ENCODE measurements at regions not wholly inside any gene's neighbourhood (a gene's known extent, or its start where the extent isn't known, plus 50 kb on each side); places are given as distances from the start of the nearest gene placed in this dataset.

DNA sequence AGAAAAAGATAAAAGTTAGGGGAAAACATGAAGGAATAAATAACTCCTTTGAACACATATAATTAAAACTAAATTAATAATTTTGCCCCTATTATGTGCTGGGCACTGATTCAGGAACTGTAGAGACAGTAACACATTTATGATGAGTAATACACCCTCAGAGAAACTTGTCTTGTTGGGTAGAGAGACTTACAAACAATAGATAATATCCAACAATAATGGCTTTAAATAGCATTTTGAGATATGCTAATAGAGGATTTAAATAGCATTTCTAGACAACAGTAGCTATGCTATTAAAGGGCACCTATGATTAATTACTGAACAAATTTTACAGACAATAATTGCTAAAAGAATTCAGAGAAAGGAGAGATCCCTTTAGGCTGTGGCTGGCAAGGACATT, 455.5 kb downstream of the NUF2 start:
- peaks cover 4% of the 10 kb centered on the region for H3K9me3 ChIP-seq
- Mint-ChIP-seq H3K9me3 (peaks cover 13 to 31% (median 21%) of the 10 kb centered on the region in 3 donors), H3K36me3 (no peaks in the 10 kb centered on the region), H3K27me3 (no peaks in the 10 kb centered on the region), H3K4me3 (no peak overlapping the region), H3K4me1 (no peaks in the 10 kb centered on the region), H3K27ac (no peak overlapping the region)
- H3K36me3 ChIP-seq (ENCODE audit: control insufficient read depth in 2 of 2, extremely low read depth in 1 of 2, insufficient read depth in 1 of 2, low read length in 1 of 2): no peaks in the 10 kb centered on the region
- ChIA-PET POLR2A (no interaction called here), CTCF (no interaction called here)
- no peak for ATAC-seq (replicated peaks in 1 of 4)
- DNase-seq: no peak
- no peaks in the 10 kb centered on the region for H3K4me1 ChIP-seq (ENCODE audit: control insufficient read depth in 1 of 2, extremely low read depth in 1 of 2, insufficient read depth in 2 of 2, low read length in 2 of 2)
- H3K27me3 ChIP-seq (replicated peaks in 1 of 2; ENCODE audit: control insufficient read depth in 2 of 2, extremely low read depth in 1 of 2, insufficient read depth in 2 of 2, low read length in 1 of 2): no peaks in the 10 kb centered on the region
- H3K27ac ChIP-seq (ENCODE audit: low read length): no peak overlapping the region
- no peak overlapping the region for H3K4me3 ChIP-seq (ENCODE audit: control insufficient read depth in 1 of 2, extremely low read depth in 1 of 2, low read length in 1 of 2)

DNA sequence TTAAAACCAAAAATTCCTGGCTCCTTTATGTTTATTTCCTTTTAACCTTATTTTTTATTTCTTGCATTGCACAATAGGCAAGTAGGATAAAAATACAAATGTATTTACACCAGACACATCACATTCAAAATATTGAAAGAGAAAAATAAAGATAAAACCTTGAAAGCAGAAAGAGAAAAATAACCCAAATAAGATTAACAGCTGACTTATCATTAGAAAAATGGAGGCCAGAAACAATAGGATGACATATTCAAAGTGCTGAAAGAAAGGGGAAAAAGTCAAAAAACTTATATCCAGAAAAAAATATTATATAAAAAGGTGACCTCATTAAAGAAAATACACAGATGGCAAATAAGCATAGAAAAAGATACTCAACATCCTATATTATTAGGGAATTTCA, 459.4 kb downstream of the NUF2 start:
- Histone ChIP-seq H3K9me3 (peaks cover 4% of the 10 kb centered on the region), H3K27me3 (replicated peaks in 1 of 2; ENCODE audit: control insufficient read depth in 2 of 2, extremely low read depth in 1 of 2, insufficient read depth in 2 of 2, low read length in 1 of 2) (no peaks in the 10 kb centered on the region), H3K36me3 (ENCODE audit: control insufficient read depth in 2 of 2, extremely low read depth in 1 of 2, insufficient read depth in 1 of 2, low read length in 1 of 2) (no peaks in the 10 kb centered on the region), H3K27ac (ENCODE audit: low read length) (no peak overlapping the region), H3K4me1 (ENCODE audit: control insufficient read depth in 1 of 2, extremely low read depth in 1 of 2, insufficient read depth in 2 of 2, low read length in 2 of 2) (no peaks in the 10 kb centered on the region), H3K4me3 (ENCODE audit: control insufficient read depth in 1 of 2, extremely low read depth in 1 of 2, low read length in 1 of 2) (no peak overlapping the region)
- Mint-ChIP-seq H3K9me3 (peaks cover 3 to 28% (median 18%) of the 10 kb centered on the region in 3 donors), H3K4me3 (no peak overlapping the region), H3K36me3 (no peaks in the 10 kb centered on the region), H3K27me3 (no peaks in the 10 kb centered on the region), H3K4me1 (no peaks in the 10 kb centered on the region), H3K27ac (no peak overlapping the region)
- CTCF ChIA-PET: no interaction called here
- no peak for DNase-seq
- ATAC-seq (replicated peaks in 1 of 4): no peak
- POLR2A ChIA-PET: no interaction called here

DNA sequence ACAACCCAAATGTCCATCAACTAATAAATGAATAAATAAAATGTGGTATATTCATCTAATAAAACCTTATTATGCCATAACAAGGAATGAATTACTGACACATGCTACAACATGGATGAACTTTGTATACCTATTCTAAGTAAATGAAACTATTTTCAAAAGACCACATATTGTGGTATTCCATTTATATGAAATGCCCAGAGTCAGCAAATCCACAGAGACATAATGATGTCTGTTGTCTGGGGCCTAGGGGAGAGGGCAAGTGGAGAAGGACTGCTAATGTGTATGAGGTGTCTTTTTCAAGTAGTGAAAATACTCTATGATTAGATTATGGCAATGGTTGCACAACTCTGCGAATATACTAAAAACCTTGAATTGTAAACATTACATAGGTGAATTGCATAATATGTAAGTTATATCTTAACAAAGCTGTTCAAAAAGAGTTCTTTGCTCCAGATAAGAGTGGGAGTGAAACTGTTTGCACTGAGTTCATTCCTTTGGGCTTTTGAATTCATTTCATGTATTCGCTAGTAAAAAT, 464.2 kb downstream of the NUF2 start:
- H3K9me3 Mint-ChIP-seq: peaks cover 5 to 12% (median 11%) of the 10 kb centered on the region in 3 donors
- ATAC-seq (replicated peaks in 1 of 4) (no peak), DNase-seq (no peak)
- no peak overlapping the region for H3K4me3 ChIP-seq (ENCODE audit: control insufficient read depth in 1 of 2, extremely low read depth in 1 of 2, low read length in 1 of 2)
- H3K4me1 Mint-ChIP-seq: no peaks in the 10 kb centered on the region
- ChIA-PET CTCF (no interaction called here), POLR2A (interaction anchor here in 1 of 2 donors (0.5 to 1.1 kb wide), 2 partner anchors 10 to 87 kb away, joined by 3 to 4 read pairs; no protein-coding TSS in a partner anchor)
- no peak overlapping the region for H3K4me3 Mint-ChIP-seq
- H3K36me3 Mint-ChIP-seq: no peaks in the 10 kb centered on the region
- no peaks in the 10 kb centered on the region for H3K27me3 Mint-ChIP-seq
- H3K9me3 ChIP-seq: no peaks in the 10 kb centered on the region
- WGBS (ENCODE audit: insufficient coverage): 100% methylated on average over 1 of the region's 2 CpGs
- no peak overlapping the region for H3K27ac ChIP-seq (ENCODE audit: low read length)
- H3K27me3 ChIP-seq (replicated peaks in 1 of 2; ENCODE audit: control insufficient read depth in 2 of 2, extremely low read depth in 1 of 2, insufficient read depth in 2 of 2, low read length in 1 of 2): no peaks in the 10 kb centered on the region
- no peaks in the 10 kb centered on the region for H3K36me3 ChIP-seq (ENCODE audit: control insufficient read depth in 2 of 2, extremely low read depth in 1 of 2, insufficient read depth in 1 of 2, low read length in 1 of 2)
- no peaks in the 10 kb centered on the region for H3K4me1 ChIP-seq (ENCODE audit: control insufficient read depth in 1 of 2, extremely low read depth in 1 of 2, insufficient read depth in 2 of 2, low read length in 2 of 2)
- no peak overlapping the region for H3K27ac Mint-ChIP-seq

DNA sequence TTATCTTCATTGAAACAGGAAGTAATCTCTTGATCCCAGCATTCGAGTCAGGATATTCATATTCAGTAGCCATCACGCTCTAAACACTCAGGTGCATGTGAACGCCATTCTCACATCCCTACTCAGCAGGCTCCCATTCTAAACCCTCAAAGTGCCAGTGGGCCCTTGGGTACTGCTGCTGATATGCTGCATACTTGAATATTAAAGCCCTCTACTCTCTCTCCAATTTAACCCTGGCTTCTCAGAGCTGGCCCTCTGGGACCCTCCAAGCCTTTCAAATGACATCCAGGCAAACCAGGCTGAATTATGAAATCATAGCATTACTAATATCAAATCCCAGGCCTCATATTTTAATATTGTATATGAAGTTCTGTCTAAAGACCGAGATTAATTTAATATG, 468.2 kb downstream of the NUF2 start:
- Mint-ChIP-seq H3K27me3 (no peaks in the 10 kb centered on the region), H3K4me1 (no peaks in the 10 kb centered on the region), H3K9me3 (peaks cover 13 to 14% (median 14%) of the 10 kb centered on the region in 3 donors), H3K27ac (no peak overlapping the region), H3K36me3 (no peaks in the 10 kb centered on the region), H3K4me3 (no peak overlapping the region)
- ChIA-PET POLR2A (no interaction called here), CTCF (no interaction called here)
- DNase-seq: no peak
- no peaks in the 10 kb centered on the region for H3K4me1 ChIP-seq (ENCODE audit: control insufficient read depth in 1 of 2, extremely low read depth in 1 of 2, insufficient read depth in 2 of 2, low read length in 2 of 2)
- no peak overlapping the region for H3K27ac ChIP-seq (ENCODE audit: low read length)
- no peaks in the 10 kb centered on the region for H3K36me3 ChIP-seq (ENCODE audit: control insufficient read depth in 2 of 2, extremely low read depth in 1 of 2, insufficient read depth in 1 of 2, low read length in 1 of 2)
- no peaks in the 10 kb centered on the region for H3K9me3 ChIP-seq
- no peak for ATAC-seq (replicated peaks in 1 of 4)
- no peak overlapping the region for H3K4me3 ChIP-seq (ENCODE audit: control insufficient read depth in 1 of 2, extremely low read depth in 1 of 2, low read length in 1 of 2)
- WGBS (ENCODE audit: insufficient coverage): 56% methylated on average over 2 of the region's 4 CpGs
- H3K27me3 ChIP-seq (replicated peaks in 1 of 2; ENCODE audit: control insufficient read depth in 2 of 2, extremely low read depth in 1 of 2, insufficient read depth in 2 of 2, low read length in 1 of 2): no peaks in the 10 kb centered on the region

DNA sequence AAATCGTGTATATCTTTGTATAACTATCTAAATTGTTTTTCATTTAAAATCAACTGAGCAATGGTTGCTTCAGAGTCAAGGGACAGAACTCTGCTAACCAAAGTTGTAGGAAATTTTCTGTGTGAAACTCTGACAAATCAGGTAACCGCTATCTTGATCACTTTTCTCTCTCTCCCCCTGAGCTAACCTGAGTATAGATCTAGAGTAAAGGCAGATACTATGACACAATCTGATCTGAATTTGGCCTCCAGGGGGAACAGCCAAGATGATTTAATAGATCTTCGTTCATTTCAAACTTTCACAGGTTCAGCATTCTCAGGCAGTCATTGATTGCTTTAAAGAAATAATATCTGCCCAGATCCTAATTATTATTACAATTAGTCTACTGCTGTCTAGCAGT, 472.8 kb downstream of the NUF2 start:
- WGBS (ENCODE audit: insufficient coverage): no CpG with 5 or more reads among the region's 3 CpGs
- no peaks in the 10 kb centered on the region for H3K27me3 Mint-ChIP-seq

DNA sequence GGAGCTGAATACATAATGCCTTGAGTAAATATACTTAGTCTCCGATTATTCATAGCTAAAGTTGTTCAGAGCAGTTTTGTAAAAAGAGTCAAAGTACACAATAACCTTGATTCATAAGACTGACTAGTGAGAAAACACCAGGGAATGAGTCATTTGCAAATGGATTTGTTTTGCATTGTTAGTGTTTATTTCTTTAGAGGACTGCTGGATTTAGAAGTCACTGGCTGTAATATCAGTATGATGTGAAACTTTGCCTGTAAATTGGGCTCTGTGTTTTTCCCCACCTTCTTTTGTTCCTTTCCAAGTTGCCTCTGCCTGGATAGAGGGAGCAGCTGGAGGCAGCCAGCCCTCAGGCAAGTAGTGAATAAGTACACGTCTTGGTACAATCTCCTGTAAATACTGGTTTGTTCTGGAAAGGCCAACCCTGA, 474.7 kb downstream of the NUF2 start:
- no peak for ATAC-seq (replicated peaks in 1 of 4)

More for the DNA sequence above, 472.8 kb downstream of the NUF2 start:
- H3K4me1 Mint-ChIP-seq: no peaks in the 10 kb centered on the region
- H3K36me3 ChIP-seq (ENCODE audit: control insufficient read depth in 2 of 2, extremely low read depth in 1 of 2, insufficient read depth in 1 of 2, low read length in 1 of 2): no peaks in the 10 kb centered on the region
- no peaks in the 10 kb centered on the region for H3K9me3 ChIP-seq
- CTCF ChIA-PET: no interaction called here
- H3K27ac ChIP-seq (ENCODE audit: low read length): no peak overlapping the region
- POLR2A ChIA-PET: no interaction called here
- H3K4me1 ChIP-seq (ENCODE audit: control insufficient read depth in 1 of 2, extremely low read depth in 1 of 2, insufficient read depth in 2 of 2, low read length in 2 of 2): no peaks in the 10 kb centered on the region
- ATAC-seq (replicated peaks in 1 of 4) (no peak), DNase-seq (no peak)
- H3K4me3 Mint-ChIP-seq: no peak overlapping the region
- H3K27me3 ChIP-seq (replicated peaks in 1 of 2; ENCODE audit: control insufficient read depth in 2 of 2, extremely low read depth in 1 of 2, insufficient read depth in 2 of 2, low read length in 1 of 2): no peaks in the 10 kb centered on the region
- no peaks in the 10 kb centered on the region for H3K36me3 Mint-ChIP-seq
- H3K27ac Mint-ChIP-seq: no peak overlapping the region
- peaks cover 14 to 17% (median 15%) of the 10 kb centered on the region in 3 donors for H3K9me3 Mint-ChIP-seq
- no peak overlapping the region for H3K4me3 ChIP-seq (ENCODE audit: control insufficient read depth in 1 of 2, extremely low read depth in 1 of 2, low read length in 1 of 2)

DNA sequence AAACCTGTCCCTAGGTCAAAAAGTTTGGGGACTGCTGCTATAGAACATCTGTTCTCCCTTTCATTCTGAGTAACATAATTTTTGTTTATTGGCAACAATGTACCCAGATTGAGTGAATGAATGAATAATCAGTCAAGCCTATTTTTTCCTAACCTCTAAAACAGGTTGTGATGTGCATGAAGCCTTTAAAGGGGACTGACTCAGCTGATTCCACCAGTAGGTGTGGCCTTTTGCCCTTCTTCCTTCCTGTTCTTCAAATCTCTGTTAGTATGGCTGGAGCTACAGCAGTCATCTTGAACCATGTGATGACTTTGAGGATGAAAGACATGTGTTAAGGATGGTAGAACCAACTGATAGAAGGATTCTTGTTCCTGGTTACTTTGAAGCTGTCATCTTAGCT, 476.1 kb downstream of the NUF2 start:
- Mint-ChIP-seq H3K4me3 (no peak overlapping the region), H3K9me3 (peaks cover 11 to 24% (median 16%) of the 10 kb centered on the region in 3 donors), H3K27me3 (no peaks in the 10 kb centered on the region), H3K36me3 (no peaks in the 10 kb centered on the region), H3K27ac (no peak overlapping the region), H3K4me1 (no peaks in the 10 kb centered on the region)
- Histone ChIP-seq H3K4me1 (ENCODE audit: control insufficient read depth in 1 of 2, extremely low read depth in 1 of 2, insufficient read depth in 2 of 2, low read length in 2 of 2) (no peaks in the 10 kb centered on the region), H3K4me3 (ENCODE audit: control insufficient read depth in 1 of 2, extremely low read depth in 1 of 2, low read length in 1 of 2) (no peak overlapping the region), H3K36me3 (ENCODE audit: control insufficient read depth in 2 of 2, extremely low read depth in 1 of 2, insufficient read depth in 1 of 2, low read length in 1 of 2) (no peaks in the 10 kb centered on the region), H3K27me3 (replicated peaks in 1 of 2; ENCODE audit: control insufficient read depth in 2 of 2, extremely low read depth in 1 of 2, insufficient read depth in 2 of 2, low read length in 1 of 2) (no peaks in the 10 kb centered on the region), H3K27ac (ENCODE audit: low read length) (no peak overlapping the region), H3K9me3 (no peaks in the 10 kb centered on the region)
- CTCF ChIA-PET: no interaction called here
- no peak for DNase-seq
- no peak for ATAC-seq (replicated peaks in 1 of 4)
- POLR2A ChIA-PET: no interaction called here

More for the DNA sequence above, 474.7 kb downstream of the NUF2 start:
- H3K4me1 ChIP-seq (ENCODE audit: control insufficient read depth in 1 of 2, extremely low read depth in 1 of 2, insufficient read depth in 2 of 2, low read length in 2 of 2): no peaks in the 10 kb centered on the region
- no peaks in the 10 kb centered on the region for H3K27me3 Mint-ChIP-seq
- no peak overlapping the region for H3K4me3 Mint-ChIP-seq
- no peaks in the 10 kb centered on the region for H3K36me3 Mint-ChIP-seq
- H3K27ac Mint-ChIP-seq: no peak overlapping the region
- H3K27me3 ChIP-seq (replicated peaks in 1 of 2; ENCODE audit: control insufficient read depth in 2 of 2, extremely low read depth in 1 of 2, insufficient read depth in 2 of 2, low read length in 1 of 2): no peaks in the 10 kb centered on the region
- no CpG with 5 or more reads among the region's 2 CpGs for WGBS (ENCODE audit: insufficient coverage)
- H3K36me3 ChIP-seq (ENCODE audit: control insufficient read depth in 2 of 2, extremely low read depth in 1 of 2, insufficient read depth in 1 of 2, low read length in 1 of 2): no peaks in the 10 kb centered on the region
- H3K9me3 Mint-ChIP-seq: peaks cover 14 to 26% (median 14%) of the 10 kb centered on the region in 3 donors
- ChIA-PET POLR2A (interaction anchor here in 1 of 2 donors (1.1 kb wide), 1 partner anchor 10 kb away, joined by 4 read pairs; no protein-coding TSS in a partner anchor), CTCF (no interaction called here)
- H3K4me1 Mint-ChIP-seq: no peaks in the 10 kb centered on the region
- no peak overlapping the region for H3K27ac ChIP-seq (ENCODE audit: low read length)
- H3K4me3 ChIP-seq (ENCODE audit: control insufficient read depth in 1 of 2, extremely low read depth in 1 of 2, low read length in 1 of 2): no peak overlapping the region
- DNase-seq: no peak
- no peaks in the 10 kb centered on the region for H3K9me3 ChIP-seq
